Loucy (cell line): ENCODE measurements at regions not wholly inside any gene's neighbourhood (a gene's known extent, or its start where the extent isn't known, plus 50 kb on each side); places are given as distances from the start of the nearest gene placed in this dataset.

Experiments used
- H2AFZ ChIP-seq: fragments of 200-600 bp; sonication (generic); 2 replicates; pipeline ENCODE4 v1.6.0; 2016; ENCODE audit warnings: antibody characterized with exemption, mild to moderate bottlenecking, low read length, moderate library complexity
- H3F3A ChIP-seq: fragments of 200-600 bp; 2 replicates; pipeline ENCODE4 v1.6.0; 2016; ENCODE audit warnings: antibody characterized with exemption, low read depth, mild to moderate bottlenecking
- H3K27me3 ChIP-seq: fragments of 200-600 bp; sonication (generic); 2 replicates; pipeline ENCODE4 v1.6.1; 2014; ENCODE audit warnings: low read length, mild to moderate bottlenecking; ENCODE audit not compliant: insufficient read depth, poor library complexity, severe bottlenecking
- H3K36me3 ChIP-seq: fragments of 200-600 bp; sonication (generic); 2 replicates; pipeline ENCODE4 v1.6.1; 2016; ENCODE audit warnings: low read length; ENCODE audit not compliant: insufficient read depth
- H3K4me1 ChIP-seq: fragments of 200-600 bp; sonication (generic); 2 replicates; pipeline ENCODE4 v1.5.1; 2014; ENCODE audit warnings: low read length, mild to moderate bottlenecking; ENCODE audit not compliant: insufficient read depth, poor library complexity, severe bottlenecking
- H3K4me2 ChIP-seq: fragments of 200-600 bp; sonication (generic); 2 replicates; pipeline ENCODE4 v1.6.0; 2014; ENCODE audit warnings: antibody characterized with exemption, low read length, low read depth, mild to moderate bottlenecking; ENCODE audit not compliant: poor library complexity, severe bottlenecking
- H3K4me3 ChIP-seq: fragments of 200-600 bp; sonication (generic); 2 replicates; pipeline ENCODE4 v1.5.1; 2014; ENCODE audit warnings: low read length, mild to moderate bottlenecking, mixed read lengths; ENCODE audit not compliant: poor library complexity, severe bottlenecking
- H3K79me2 ChIP-seq: fragments of 200-600 bp; sonication (generic); 2 replicates; pipeline ENCODE4 v1.6.1; 2014; ENCODE audit warnings: low read length; ENCODE audit not compliant: insufficient read depth
- H3K9ac ChIP-seq: fragments of 200-600 bp; sonication (generic); 2 replicates; pipeline ENCODE4 v1.6.0; 2014; ENCODE audit warnings: mild to moderate bottlenecking, low read depth, low read length, moderate library complexity; ENCODE audit not compliant: poor library complexity, severe bottlenecking
- H3K9me2 ChIP-seq: fragments of 200-600 bp; sonication (generic); replicated peaks from 2 replicates; pipeline ENCODE4 v1.6.1; 2016; ENCODE audit warnings: low read depth, low read length, mixed read lengths
- H3K9me3 ChIP-seq: fragments of 200-600 bp; sonication (generic); 2 replicates; pipeline ENCODE4 v1.6.1; 2014; ENCODE audit warnings: mild to moderate bottlenecking, antibody characterized with exemption, low read length, low read depth; ENCODE audit not compliant: insufficient read depth
- H4K20me1 ChIP-seq: fragments of 200-600 bp; sonication (generic); 2 replicates; pipeline ENCODE4 v1.6.0; 2014; ENCODE audit warnings: antibody characterized with exemption, low read length, mild to moderate bottlenecking; ENCODE audit not compliant: insufficient read depth, poor library complexity, severe bottlenecking
- EZH2phosphoT487 ChIP-seq: fragments of 200-600 bp; IDR thresholded peaks from 2 replicates; pipeline ENCODE4 v1.6.1; 2018; ENCODE audit warnings: antibody characterized with exemption, mild to moderate bottlenecking, moderate library complexity, borderline replicate concordance
- TF ChIP-seq, protein P1 (sequence below): fragments of 200-600 bp; sonication (generic); conservative IDR thresholded peaks from 2 replicates; pipeline ENCODE4 v1.5.1; 2014; ENCODE audit warnings: mild to moderate bottlenecking, antibody characterized with exemption, low read length

DNA sequence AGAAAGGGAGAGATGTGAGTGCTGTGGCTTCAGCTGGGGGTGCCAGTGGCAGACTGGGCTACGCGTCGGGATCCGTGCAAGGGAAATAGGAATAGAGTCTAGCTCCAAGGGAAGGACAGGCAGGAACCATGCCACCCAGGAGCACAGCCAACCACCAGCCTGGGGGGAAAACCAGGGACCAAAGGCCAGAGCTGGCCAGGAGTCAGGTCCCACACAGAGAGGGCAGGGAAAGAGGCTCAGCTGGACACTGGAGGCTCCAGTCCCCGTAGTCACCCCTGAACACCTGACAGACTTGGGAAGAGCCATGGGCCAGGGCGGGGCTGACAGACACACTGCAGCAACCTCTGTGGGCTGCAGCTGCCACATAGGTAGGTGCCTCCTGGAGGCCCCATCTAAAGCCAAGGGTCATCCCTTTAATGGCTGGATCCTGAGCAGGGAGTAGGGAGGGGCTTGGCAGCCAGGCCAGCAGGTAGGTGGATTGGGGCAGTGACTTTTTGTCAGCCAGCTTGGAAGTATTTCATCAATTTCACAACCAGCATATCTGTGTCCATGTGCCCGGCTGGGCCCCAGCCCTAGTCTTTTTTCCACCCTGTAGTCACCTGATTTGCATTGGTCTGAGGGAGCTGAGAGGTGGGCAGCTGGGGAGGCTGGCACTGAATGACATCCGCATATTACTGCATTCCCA, 163.2 kb downstream of the SH2D4B start:
- Histone ChIP-seq H3K9me2 (no peaks in the 10 kb centered on the region), H3K4me1 (no peaks in the 10 kb centered on the region), H3K4me2 (no peak overlapping the region), H2AFZ (no peak overlapping the region), H3F3A (no peaks in the 10 kb centered on the region), H3K4me3 (no peak overlapping the region), H3K9ac (no peak overlapping the region), H3K79me2 (no peaks in the 10 kb centered on the region), H4K20me1 (no peaks in the 10 kb centered on the region), H3K27me3 (no peaks in the 10 kb centered on the region), H3K36me3 (no peaks in the 10 kb centered on the region), H3K9me3 (no peaks in the 10 kb centered on the region)
- TF ChIP-seq, protein P1, sequence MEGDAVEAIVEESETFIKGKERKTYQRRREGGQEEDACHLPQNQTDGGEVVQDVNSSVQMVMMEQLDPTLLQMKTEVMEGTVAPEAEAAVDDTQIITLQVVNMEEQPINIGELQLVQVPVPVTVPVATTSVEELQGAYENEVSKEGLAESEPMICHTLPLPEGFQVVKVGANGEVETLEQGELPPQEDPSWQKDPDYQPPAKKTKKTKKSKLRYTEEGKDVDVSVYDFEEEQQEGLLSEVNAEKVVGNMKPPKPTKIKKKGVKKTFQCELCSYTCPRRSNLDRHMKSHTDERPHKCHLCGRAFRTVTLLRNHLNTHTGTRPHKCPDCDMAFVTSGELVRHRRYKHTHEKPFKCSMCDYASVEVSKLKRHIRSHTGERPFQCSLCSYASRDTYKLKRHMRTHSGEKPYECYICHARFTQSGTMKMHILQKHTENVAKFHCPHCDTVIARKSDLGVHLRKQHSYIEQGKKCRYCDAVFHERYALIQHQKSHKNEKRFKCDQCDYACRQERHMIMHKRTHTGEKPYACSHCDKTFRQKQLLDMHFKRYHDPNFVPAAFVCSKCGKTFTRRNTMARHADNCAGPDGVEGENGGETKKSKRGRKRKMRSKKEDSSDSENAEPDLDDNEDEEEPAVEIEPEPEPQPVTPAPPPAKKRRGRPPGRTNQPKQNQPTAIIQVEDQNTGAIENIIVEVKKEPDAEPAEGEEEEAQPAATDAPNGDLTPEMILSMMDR, result no peak
- no peak for TF ChIP-seq EZH2phosphoT487

DNA sequence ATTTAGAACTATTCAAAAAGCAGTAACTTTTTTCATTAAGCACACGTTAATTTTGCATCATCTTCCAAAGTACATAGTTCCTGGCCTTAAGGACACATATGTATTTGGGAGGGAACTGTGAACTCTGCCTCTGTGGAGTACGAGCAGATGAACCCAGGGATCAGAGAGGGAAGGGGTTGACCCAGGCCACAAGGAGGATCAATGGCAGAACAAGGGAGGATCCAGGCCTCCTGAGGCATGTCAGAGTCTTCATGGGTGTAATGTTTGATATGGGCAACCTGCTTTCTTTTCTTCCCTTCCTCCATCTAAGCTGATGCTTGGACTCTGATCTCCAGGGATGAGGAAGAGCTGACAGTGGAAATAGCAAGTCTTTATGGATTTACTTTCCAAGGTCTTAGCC, 164.0 kb downstream of the SH2D4B start:
- Histone ChIP-seq H3K9ac (no peak overlapping the region), H3K4me2 (no peak overlapping the region)

DNA sequence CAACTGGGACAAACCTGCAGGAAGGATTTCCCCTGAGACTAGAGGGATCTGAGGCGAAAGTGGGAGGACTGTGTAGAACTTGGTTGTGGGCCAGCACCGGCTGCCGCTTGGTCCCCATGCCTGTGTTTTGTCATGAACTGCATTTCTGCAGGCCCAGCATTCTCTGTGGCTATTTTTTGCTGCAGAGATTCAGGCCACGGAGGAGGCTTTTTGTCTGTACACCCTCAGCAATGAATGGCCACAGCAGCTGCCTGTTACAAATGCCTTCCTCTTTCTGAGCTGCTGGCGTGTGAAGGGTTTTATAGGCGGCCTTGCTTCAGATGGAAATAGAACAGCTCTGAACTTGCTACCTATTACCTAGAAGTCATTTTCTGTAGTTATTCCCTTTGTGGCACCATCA, 164.4 kb downstream of the SH2D4B start:
- H3K4me2 ChIP-seq, result no peak overlapping the region
- no peaks in the 10 kb centered on the region for H3K27me3 ChIP-seq
- H3K9me3 ChIP-seq, result no peaks in the 10 kb centered on the region
- no peaks in the 10 kb centered on the region for H3K36me3 ChIP-seq
- no peak overlapping the region for H3K4me3 ChIP-seq
- no peak for TF ChIP-seq EZH2phosphoT487
- TF ChIP-seq, protein P1, result no peak
- H3K79me2 ChIP-seq, result no peaks in the 10 kb centered on the region
- no peaks in the 10 kb centered on the region for H3F3A ChIP-seq
- no peak overlapping the region for H2AFZ ChIP-seq
- no peak overlapping the region for H3K9ac ChIP-seq
- no peaks in the 10 kb centered on the region for H3K4me1 ChIP-seq
- no peaks in the 10 kb centered on the region for H4K20me1 ChIP-seq
- H3K9me2 ChIP-seq, result no peaks in the 10 kb centered on the region

More for the DNA sequence above, 164.0 kb downstream of the SH2D4B start:
- no peaks in the 10 kb centered on the region for H3F3A ChIP-seq
- no peaks in the 10 kb centered on the region for H3K27me3 ChIP-seq
- no peak for TF ChIP-seq EZH2phosphoT487
- TF ChIP-seq, protein P1, result no peak
- H3K4me3 ChIP-seq, result no peak overlapping the region
- H4K20me1 ChIP-seq, result no peaks in the 10 kb centered on the region
- no peaks in the 10 kb centered on the region for H3K4me1 ChIP-seq
- H3K9me3 ChIP-seq, result no peaks in the 10 kb centered on the region
- no peaks in the 10 kb centered on the region for H3K79me2 ChIP-seq
- H3K9me2 ChIP-seq, result no peaks in the 10 kb centered on the region
- no peaks in the 10 kb centered on the region for H3K36me3 ChIP-seq
- H2AFZ ChIP-seq, result no peak overlapping the region
